NCI-H526 (cell line): ENCODE measurements at regions not wholly inside any gene's neighbourhood (a gene's known extent, or its start where the extent isn't known, plus 50 kb on each side); places are given as distances from the start of the nearest gene placed in this dataset.
"Not testable (repeated sequence)": the region's sequence is repeated elsewhere in the genome, so short reads cannot be mapped to it uniquely, and the experiment has no call there.

Experiments used
- DNase-seq, 2 experiments: peaks; one replicate each; lab custom pipeline; 2025; lab: John Stamatoyannopoulos, UW

- no peak for DNase-seq
Measured at GRCh38 chr17:6257336-6257735, 177.6 kb downstream of the AIPL1 start.

GRCh38 chr17:6255322-6255721 is 179.6 kb downstream of the AIPL1 start:
- no peak for DNase-seq

- DNase-seq = no peak
Measured at GRCh38 chr17:6254036-6254435, 180.9 kb downstream of the AIPL1 start.

GRCh38 chr17:6251640-6252039 is 181.5 kb downstream of the WSCD1 start:
- not testable (repeated sequence) for DNase-seq

GRCh38 chr17:6249732-6250131 is 179.6 kb downstream of the WSCD1 start:
- no peak for DNase-seq

GRCh38 chr17:6248061-6248460 is 177.9 kb downstream of the WSCD1 start:
- DNase-seq = peak in 1 of 2 experiments; percentile 5

GRCh38 chr17:6245301-6246177 is 175.4 kb downstream of the WSCD1 start:
- no peak for DNase-seq

GRCh38 chr17:6244796-6245195 is 174.6 kb downstream of the WSCD1 start:
- no peak for DNase-seq

GRCh38 chr17:6244253-6244652 is 174.1 kb downstream of the WSCD1 start:
- no peak for DNase-seq

GRCh38 chr17:6243186-6243585 is 173.0 kb downstream of the WSCD1 start:
- DNase-seq = no peak

GRCh38 chr17:6241996-6242395 is 171.8 kb downstream of the WSCD1 start:
- no peak for DNase-seq

- peak in 1 of 2 experiments; percentile 14 for DNase-seq
Measured at GRCh38 chr17:6241381-6241780, 171.2 kb downstream of the WSCD1 start.

GRCh38 chr17:6240601-6241000 is 170.4 kb downstream of the WSCD1 start:
- no peak for DNase-seq

- DNase-seq = no peak
Measured at GRCh38 chr17:6240001-6240400, 169.8 kb downstream of the WSCD1 start.

- peak in 1 of 2 experiments; percentile 14 for DNase-seq
Measured at GRCh38 chr17:6239241-6239798, 169.1 kb downstream of the WSCD1 start.

- DNase-seq = no peak
Measured at GRCh38 chr17:6233856-6234255, 163.7 kb downstream of the WSCD1 start.

- no peak for DNase-seq
Measured at GRCh38 chr17:6233339-6233738, 163.2 kb downstream of the WSCD1 start.

GRCh38 chr17:6232732-6233101 is 162.5 kb downstream of the WSCD1 start:
- DNase-seq = no peak

GRCh38 chr17:6231886-6232731 is 161.9 kb downstream of the WSCD1 start:
- DNase-seq = no peak

- no peak for DNase-seq
Measured at GRCh38 chr17:6231465-6231864, 161.3 kb downstream of the WSCD1 start.

- no peak for DNase-seq
Measured at GRCh38 chr17:6218333-6218732, 148.2 kb downstream of the WSCD1 start.
